CD8-positive, alpha-beta memory T cell (primary cell): ENCODE measurements at regions not wholly inside any gene's neighbourhood (a gene's known extent, or its start where the extent isn't known, plus 50 kb on each side); places are given as distances from the start of the nearest gene placed in this dataset.
"Not testable (repeated sequence)": the region's sequence is repeated elsewhere in the genome, so short reads cannot be mapped to it uniquely, and the experiment has no call there.

Experiments
- CTCF ChIA-PET: fragments of 350-600 bp; sonication (Branson Sonifier 250); formaldehyde crosslinking; loops from one replicate; lab custom pipeline; 2021; ENCODE audit warnings: antibody characterized with exemption; lab: Charles Lee
- POLR2A ChIA-PET: fragments of 350-600 bp; sonication (Branson Sonifier 250); formaldehyde crosslinking; loops from one replicate; lab custom pipeline; 2021; ENCODE audit warnings: antibody characterized with exemption; lab: Charles Lee
- DNase-seq, 5 donors: peaks; one replicate each; pipeline versions ENCODE4 v3.0.0 to v3.0.0-alpha.2; 2020 to 2022; ENCODE audit warnings: mixed read lengths in 1 of 5
- H3K27ac ChIP-seq: one replicate; pipeline ENCODE4 v1.7.0; 2013; ENCODE audit warnings: low read depth, mild to moderate bottlenecking, low read length, moderate library complexity
- H3K27me3 ChIP-seq: 2 replicates; pipeline ENCODE4 v1.7.0; 2013; ENCODE audit warnings: low read length, mild to moderate bottlenecking; ENCODE audit not compliant: insufficient read depth, poor library complexity, severe bottlenecking
- H3K36me3 ChIP-seq: 2 replicates; pipeline ENCODE4 v1.7.0; 2013; ENCODE audit warnings: mild to moderate bottlenecking, low read length, moderate library complexity; ENCODE audit not compliant: insufficient read depth
- H3K4me1 ChIP-seq: 2 replicates; pipeline ENCODE4 v1.7.0; 2013; ENCODE audit warnings: mild to moderate bottlenecking, low read length, moderate library complexity; ENCODE audit not compliant: insufficient read depth
- H3K4me3 ChIP-seq: 2 replicates; pipeline ENCODE4 v1.7.0; 2013; ENCODE audit warnings: mild to moderate bottlenecking, low read length
- H3K9me3 ChIP-seq: 2 replicates; pipeline ENCODE4 v1.7.0; 2013; ENCODE audit warnings: mild to moderate bottlenecking, low read length
- H3K27ac Mint-ChIP-seq, 8 donors: one replicate each; pipeline ENCODE4 v1.8.0; 2020 to 2021; ENCODE audit warnings: mixed read lengths in 8 of 8, mild to moderate bottlenecking in 6 of 8, inconsistent platforms in 3 of 8, moderate library complexity in 3 of 8
- H3K27me3 Mint-ChIP-seq, 2 donors: one replicate each; pipeline ENCODE4 v1.8.0; 2020 to 2021; ENCODE audit warnings: mixed read lengths in 2 of 2, mild to moderate bottlenecking in 1 of 2, moderate library complexity in 1 of 2
- H3K36me3 Mint-ChIP-seq, 3 donors: one replicate each; pipeline ENCODE4 v1.8.0; 2020 to 2021; ENCODE audit warnings: mixed read lengths in 3 of 3, inconsistent platforms in 1 of 3, mild to moderate bottlenecking in 1 of 3
- H3K4me1 Mint-ChIP-seq, 3 donors: one replicate each; pipeline ENCODE4 v1.8.0; 2020 to 2021; ENCODE audit warnings: mixed read lengths in 3 of 3, inconsistent platforms in 1 of 3, mild to moderate bottlenecking in 1 of 3
- H3K4me3 Mint-ChIP-seq, 7 donors: one replicate each; pipeline ENCODE4 v1.8.0; 2020 to 2021; ENCODE audit warnings: mixed read lengths in 7 of 7, mild to moderate bottlenecking in 6 of 7, moderate library complexity in 4 of 7, inconsistent platforms in 2 of 7
- H3K9me3 Mint-ChIP-seq, 5 donors: one replicate each; pipeline ENCODE4 v1.8.0; 2020 to 2022; ENCODE audit warnings: mixed read lengths in 5 of 5, mild to moderate bottlenecking in 3 of 5, moderate library complexity in 2 of 5, inconsistent platforms in 1 of 5

- no peak overlapping the region for H3K27ac ChIP-seq
- no peaks in the 10 kb centered on the region for H3K27me3 ChIP-seq
- H3K36me3 ChIP-seq, result no peaks in the 10 kb centered on the region
- H3K4me3 ChIP-seq, result no peak overlapping the region
- CTCF ChIA-PET, result no interaction called here
- H3K9me3 ChIP-seq, result no peaks in the 10 kb centered on the region
- Mint-ChIP-seq H3K4me1 (no peaks in the 10 kb centered on the region), H3K27me3 (peaks cover 9 to 30% of the 10 kb centered on the region in 2 donors), H3K27ac (no peak overlapping the region), H3K36me3 (no peaks in the 10 kb centered on the region), H3K9me3 (peaks cover 0 to 4% (median 0%) of the 10 kb centered on the region in 5 donors), H3K4me3 (no peak overlapping the region)
- POLR2A ChIA-PET, result no interaction called here
- DNase-seq, result no peak
- H3K4me1 ChIP-seq, result no peaks in the 10 kb centered on the region
Observed at GRCh38 chr1:30366911-30367310, 356.5 kb downstream of the MATN1 start.

- no peak overlapping the region for H3K4me3 ChIP-seq
- no peaks in the 10 kb centered on the region for H3K36me3 ChIP-seq
- POLR2A ChIA-PET, result no interaction called here
- CTCF ChIA-PET, result no interaction called here
- Mint-ChIP-seq H3K9me3 (peaks cover 0 to 4% (median 0%) of the 10 kb centered on the region in 5 donors), H3K27ac (no peak overlapping the region), H3K4me3 (no peak overlapping the region), H3K4me1 (no peaks in the 10 kb centered on the region), H3K36me3 (no peaks in the 10 kb centered on the region), H3K27me3 (peaks cover 8 to 30% of the 10 kb centered on the region in 2 donors)
- H3K27ac ChIP-seq, result no peak overlapping the region
- no peaks in the 10 kb centered on the region for H3K9me3 ChIP-seq
- H3K27me3 ChIP-seq, result no peaks in the 10 kb centered on the region
- no peaks in the 10 kb centered on the region for H3K4me1 ChIP-seq
- no peak for DNase-seq
Observed at GRCh38 chr1:30366199-30366598, 357.2 kb downstream of the MATN1 start.

- no peaks in the 10 kb centered on the region for H3K27me3 ChIP-seq
- Mint-ChIP-seq H3K27ac (no peak overlapping the region), H3K4me3 (no peak overlapping the region), H3K36me3 (no peaks in the 10 kb centered on the region), H3K9me3 (peaks cover 0 to 4% (median 0%) of the 10 kb centered on the region in 5 donors), H3K27me3 (peaks cover 8 to 30% of the 10 kb centered on the region in 2 donors), H3K4me1 (no peaks in the 10 kb centered on the region)
- POLR2A ChIA-PET, result no interaction called here
- CTCF ChIA-PET, result no interaction called here
- H3K9me3 ChIP-seq, result no peaks in the 10 kb centered on the region
- H3K27ac ChIP-seq, result no peak overlapping the region
- no peak overlapping the region for H3K4me3 ChIP-seq
- no peaks in the 10 kb centered on the region for H3K36me3 ChIP-seq
- H3K4me1 ChIP-seq, result no peaks in the 10 kb centered on the region
- DNase-seq, result no peak
Observed at GRCh38 chr1:30365596-30365995, 357.8 kb downstream of the MATN1 start.

GRCh38 chr1:30363031-30363430, 360.4 kb downstream of the MATN1 start:
- H3K4me3 Mint-ChIP-seq, result no peak overlapping the region
- no peak for DNase-seq
- peaks cover 12 to 36% of the 10 kb centered on the region in 2 donors for H3K27me3 Mint-ChIP-seq
- peaks cover 0 to 4% (median 0%) of the 10 kb centered on the region in 5 donors for H3K9me3 Mint-ChIP-seq
- H3K9me3 ChIP-seq, result no peaks in the 10 kb centered on the region
- H3K27ac Mint-ChIP-seq, result no peak overlapping the region
- no peaks in the 10 kb centered on the region for H3K36me3 ChIP-seq
- H3K36me3 Mint-ChIP-seq, result no peaks in the 10 kb centered on the region
- no peaks in the 10 kb centered on the region for H3K4me1 Mint-ChIP-seq
- H3K4me3 ChIP-seq, result no peak overlapping the region
- POLR2A ChIA-PET, result no interaction called here
- no peaks in the 10 kb centered on the region for H3K4me1 ChIP-seq
- no peaks in the 10 kb centered on the region for H3K27me3 ChIP-seq
- no peak overlapping the region for H3K27ac ChIP-seq
- CTCF ChIA-PET, result interaction anchor here (1.2 kb wide), 1 partner anchor 17 kb away, joined by 4 read pairs; no protein-coding TSS in a partner anchor

- no peaks in the 10 kb centered on the region for H3K4me1 Mint-ChIP-seq
- no peak overlapping the region for H3K27ac ChIP-seq
- no peak for DNase-seq
- H3K9me3 Mint-ChIP-seq, result peaks cover 0 to 2% (median 0%) of the 10 kb centered on the region in 5 donors
- H3K36me3 Mint-ChIP-seq, result no peaks in the 10 kb centered on the region
- H3K9me3 ChIP-seq, result no peaks in the 10 kb centered on the region
- H3K4me1 ChIP-seq, result no peaks in the 10 kb centered on the region
- H3K27me3 ChIP-seq, result no peaks in the 10 kb centered on the region
- no peak overlapping the region for H3K4me3 ChIP-seq
- no peaks in the 10 kb centered on the region for H3K36me3 ChIP-seq
- no peak overlapping the region for H3K4me3 Mint-ChIP-seq
- CTCF ChIA-PET, result interaction anchor here (1.2 kb wide), 1 partner anchor 18 kb away, joined by 4 read pairs; no protein-coding TSS in a partner anchor
- H3K27me3 Mint-ChIP-seq, result peaks cover 11 to 38% of the 10 kb centered on the region in 2 donors
- POLR2A ChIA-PET, result no interaction called here
- no peak overlapping the region for H3K27ac Mint-ChIP-seq
Observed at GRCh38 chr1:30362603-30362990, 360.8 kb downstream of the MATN1 start.

GRCh38 chr1:30361890-30362602, 361.3 kb downstream of the MATN1 start:
- H3K4me1 Mint-ChIP-seq, POLR2A ChIA-PET: not testable (repeated sequence)

GRCh38 chr1:30360753-30361152, 362.6 kb downstream of the MATN1 start:
- H3K4me1 Mint-ChIP-seq, result no peaks in the 10 kb centered on the region
- no peak overlapping the region for H3K27ac Mint-ChIP-seq
- Histone ChIP-seq H3K9me3 (no peaks in the 10 kb centered on the region), H3K27ac (no peak overlapping the region), H3K4me3 (no peak overlapping the region), H3K27me3 (no peaks in the 10 kb centered on the region), H3K36me3 (no peaks in the 10 kb centered on the region), H3K4me1 (no peaks in the 10 kb centered on the region)
- CTCF ChIA-PET, result interaction anchor here (2.1 kb wide), 1 partner anchor 20 kb away, joined by 7 read pairs; no protein-coding TSS in a partner anchor
- POLR2A ChIA-PET, result no interaction called here
- no peak for DNase-seq
- H3K4me3 Mint-ChIP-seq, result no peak overlapping the region
- no peaks in the 10 kb centered on the region for H3K36me3 Mint-ChIP-seq
- peaks cover 8 to 45% of the 10 kb centered on the region in 2 donors for H3K27me3 Mint-ChIP-seq
- H3K9me3 Mint-ChIP-seq, result peaks cover 0 to 2% (median 0%) of the 10 kb centered on the region in 5 donors

More at GRCh38 chr1:30361890-30362602, 361.3 kb downstream of the MATN1 start:
- not testable (repeated sequence) for H3K4me3 ChIP-seq, H3K9me3 Mint-ChIP-seq, H3K4me1 ChIP-seq, H3K4me3 Mint-ChIP-seq, H3K36me3 ChIP-seq, H3K27ac Mint-ChIP-seq, DNase-seq, H3K36me3 Mint-ChIP-seq, H3K27ac ChIP-seq, H3K27me3 ChIP-seq, H3K9me3 ChIP-seq
- peaks cover 10 to 43% of the 10 kb centered on the region in 2 donors for H3K27me3 Mint-ChIP-seq
- CTCF ChIA-PET, result interaction anchor here (1.2 kb wide), 1 partner anchor 18 kb away, joined by 4 read pairs; no protein-coding TSS in a partner anchor

GRCh38 chr1:30360281-30360680, 363.1 kb downstream of the MATN1 start:
- Histone ChIP-seq H3K27me3 (no peaks in the 10 kb centered on the region), H3K4me3 (no peak overlapping the region), H3K9me3 (no peaks in the 10 kb centered on the region), H3K27ac (no peak overlapping the region), H3K4me1 (no peaks in the 10 kb centered on the region), H3K36me3 (no peaks in the 10 kb centered on the region)
- H3K27me3 Mint-ChIP-seq, result peaks cover 10 to 48% of the 10 kb centered on the region in 2 donors
- no peaks in the 10 kb centered on the region for H3K36me3 Mint-ChIP-seq
- CTCF ChIA-PET, result interaction anchor here (2.1 kb wide), 1 partner anchor 20 kb away, joined by 7 read pairs; no protein-coding TSS in a partner anchor
- no peak overlapping the region for H3K27ac Mint-ChIP-seq
- no peaks in the 10 kb centered on the region for H3K4me1 Mint-ChIP-seq
- peaks cover 0 to 2% (median 0%) of the 10 kb centered on the region in 5 donors for H3K9me3 Mint-ChIP-seq
- POLR2A ChIA-PET, result no interaction called here
- DNase-seq, result no peak
- H3K4me3 Mint-ChIP-seq, result no peak overlapping the region
